Stimulated activated naive CD8-positive, alpha-beta T cell treated with anti-CD3 and anti-CD28 coated beads, Interleukin-15, Interleukin-2, amounts not matched to agents 100 ng/mL and 50 ng/mL, for 24 hours (primary cell): ENCODE measurements at regions not wholly inside any gene's neighbourhood (a gene's known extent, or its start where the extent isn't known, plus 50 kb on each side); places are given as distances from the start of the nearest gene placed in this dataset.
"Not testable (repeated sequence)": the region's sequence is repeated elsewhere in the genome, so short reads cannot be mapped to it uniquely, and the experiment has no call there.

Experiments used
- H3K27ac Mint-ChIP-seq: one replicate; pipeline ENCODE4 v1.8.0; 2021; ENCODE audit warnings: mild to moderate bottlenecking, mixed read lengths
- H3K27me3 Mint-ChIP-seq: one replicate; pipeline ENCODE4 v1.8.0; 2021; ENCODE audit warnings: mixed read lengths
- H3K36me3 Mint-ChIP-seq: one replicate; pipeline ENCODE4 v1.8.0; 2021; ENCODE audit warnings: low read depth, mixed read lengths
- H3K4me1 Mint-ChIP-seq: one replicate; pipeline ENCODE4 v1.8.0; 2021; ENCODE audit warnings: low read depth, mixed read lengths
- H3K4me3 Mint-ChIP-seq: one replicate; pipeline ENCODE4 v1.8.0; 2021; ENCODE audit warnings: mild to moderate bottlenecking, mixed read lengths
- H3K9me3 Mint-ChIP-seq: one replicate; pipeline ENCODE4 v1.8.0; 2021; ENCODE audit warnings: mixed read lengths

- Mint-ChIP-seq H3K27me3 (no peaks in the 10 kb centered on the region), H3K27ac (no peak overlapping the region), H3K4me1 (no peaks in the 10 kb centered on the region), H3K36me3 (no peaks in the 10 kb centered on the region), H3K9me3 (peaks cover 4% of the 10 kb centered on the region), H3K4me3 (no peak overlapping the region)
Observed at GRCh38 chr4:179698321-179698720, 2256.1 kb upstream of the AGA start.

GRCh38 chr4:179709961-179710624, 2267.9 kb upstream of the AGA start:
- Mint-ChIP-seq H3K27ac (no peak overlapping the region), H3K27me3 (no peaks in the 10 kb centered on the region), H3K4me3 (no peak overlapping the region), H3K4me1 (no peaks in the 10 kb centered on the region), H3K36me3 (no peaks in the 10 kb centered on the region), H3K9me3 (no peaks in the 10 kb centered on the region)

- H3K27ac Mint-ChIP-seq = no peak overlapping the region
- peaks cover 23% of the 10 kb centered on the region for H3K9me3 Mint-ChIP-seq
- H3K27me3 Mint-ChIP-seq = no peaks in the 10 kb centered on the region
- no peaks in the 10 kb centered on the region for H3K4me1 Mint-ChIP-seq
- no peaks in the 10 kb centered on the region for H3K36me3 Mint-ChIP-seq
- no peak overlapping the region for H3K4me3 Mint-ChIP-seq
Observed at GRCh38 chr4:179719766-179720450, 2277.7 kb upstream of the AGA start.

GRCh38 chr4:179726491-179726890, 2284.3 kb upstream of the AGA start:
- H3K36me3 Mint-ChIP-seq, H3K27me3 Mint-ChIP-seq, H3K4me3 Mint-ChIP-seq, H3K27ac Mint-ChIP-seq, H3K4me1 Mint-ChIP-seq: not testable (repeated sequence)
- H3K9me3 Mint-ChIP-seq = peaks cover 12% of the 10 kb centered on the region

- Mint-ChIP-seq H3K27me3 (no peaks in the 10 kb centered on the region), H3K4me1 (no peaks in the 10 kb centered on the region), H3K9me3 (peaks cover 5% of the 10 kb centered on the region), H3K4me3 (no peak overlapping the region), H3K27ac (no peak overlapping the region), H3K36me3 (no peaks in the 10 kb centered on the region)
Observed at GRCh38 chr4:179728305-179728704, 2286.1 kb upstream of the AGA start.

GRCh38 chr4:179736820-179737219, 2294.6 kb upstream of the AGA start:
- H3K4me3 Mint-ChIP-seq, H3K27me3 Mint-ChIP-seq, H3K27ac Mint-ChIP-seq, H3K36me3 Mint-ChIP-seq, H3K4me1 Mint-ChIP-seq: not testable (repeated sequence)
- peaks cover 10% of the 10 kb centered on the region for H3K9me3 Mint-ChIP-seq

- H3K36me3 Mint-ChIP-seq = no peaks in the 10 kb centered on the region
- no peak overlapping the region for H3K27ac Mint-ChIP-seq
- H3K27me3 Mint-ChIP-seq = no peaks in the 10 kb centered on the region
- H3K4me3 Mint-ChIP-seq = no peak overlapping the region
- peaks cover 10% of the 10 kb centered on the region for H3K9me3 Mint-ChIP-seq
- H3K4me1 Mint-ChIP-seq = no peaks in the 10 kb centered on the region
Observed at GRCh38 chr4:179738822-179739221, 2296.6 kb upstream of the AGA start.

GRCh38 chr4:179747218-179747910, 2305.1 kb upstream of the AGA start:
- H3K9me3 Mint-ChIP-seq = peaks cover 12% of the 10 kb centered on the region
- no peaks in the 10 kb centered on the region for H3K36me3 Mint-ChIP-seq
- no peak overlapping the region for H3K27ac Mint-ChIP-seq
- no peaks in the 10 kb centered on the region for H3K4me1 Mint-ChIP-seq
- no peaks in the 10 kb centered on the region for H3K27me3 Mint-ChIP-seq
- H3K4me3 Mint-ChIP-seq = no peak overlapping the region

- Mint-ChIP-seq H3K27ac (no peak overlapping the region), H3K9me3 (peaks cover 12% of the 10 kb centered on the region), H3K36me3 (no peaks in the 10 kb centered on the region), H3K4me1 (no peaks in the 10 kb centered on the region), H3K27me3 (no peaks in the 10 kb centered on the region), H3K4me3 (no peak overlapping the region)
Observed at GRCh38 chr4:179748837-179749236, 2306.6 kb upstream of the AGA start.

- H3K27me3 Mint-ChIP-seq = no peaks in the 10 kb centered on the region
- H3K9me3 Mint-ChIP-seq = peaks cover 13% of the 10 kb centered on the region
- no peak overlapping the region for H3K27ac Mint-ChIP-seq
- H3K36me3 Mint-ChIP-seq = no peaks in the 10 kb centered on the region
- H3K4me3 Mint-ChIP-seq = no peak overlapping the region
- H3K4me1 Mint-ChIP-seq = no peaks in the 10 kb centered on the region
Observed at GRCh38 chr4:179750374-179750773, 2308.1 kb upstream of the AGA start.

- Mint-ChIP-seq H3K9me3 (peaks cover 13% of the 10 kb centered on the region), H3K36me3 (no peaks in the 10 kb centered on the region), H3K27ac (no peak overlapping the region), H3K4me1 (no peaks in the 10 kb centered on the region), H3K27me3 (no peaks in the 10 kb centered on the region), H3K4me3 (no peak overlapping the region)
Observed at GRCh38 chr4:179751669-179752068, 2309.4 kb upstream of the AGA start.

- peaks cover 11% of the 10 kb centered on the region for H3K9me3 Mint-ChIP-seq
- no peaks in the 10 kb centered on the region for H3K4me1 Mint-ChIP-seq
- H3K36me3 Mint-ChIP-seq = no peaks in the 10 kb centered on the region
- no peak overlapping the region for H3K27ac Mint-ChIP-seq
- H3K27me3 Mint-ChIP-seq = no peaks in the 10 kb centered on the region
- H3K4me3 Mint-ChIP-seq = no peak overlapping the region
Observed at GRCh38 chr4:179755322-179755721, 2313.1 kb upstream of the AGA start.

GRCh38 chr4:179757641-179758040, 2315.4 kb upstream of the AGA start:
- Mint-ChIP-seq H3K27ac (no peak overlapping the region), H3K36me3 (no peaks in the 10 kb centered on the region), H3K4me1 (no peaks in the 10 kb centered on the region), H3K9me3 (peaks cover 12% of the 10 kb centered on the region), H3K4me3 (no peak overlapping the region), H3K27me3 (no peaks in the 10 kb centered on the region)

- Mint-ChIP-seq H3K27me3 (no peaks in the 10 kb centered on the region), H3K9me3 (peaks cover 22% of the 10 kb centered on the region), H3K36me3 (no peaks in the 10 kb centered on the region), H3K27ac (no peak overlapping the region), H3K4me3 (no peak overlapping the region), H3K4me1 (no peaks in the 10 kb centered on the region)
Observed at GRCh38 chr4:179762840-179763239, 2320.6 kb upstream of the AGA start.

GRCh38 chr4:179766938-179767337, 2324.7 kb upstream of the AGA start:
- Mint-ChIP-seq H3K4me3 (no peak overlapping the region), H3K9me3 (peaks cover 17% of the 10 kb centered on the region), H3K4me1 (no peaks in the 10 kb centered on the region), H3K27ac (no peak overlapping the region), H3K36me3 (no peaks in the 10 kb centered on the region), H3K27me3 (no peaks in the 10 kb centered on the region)
